ENCODE measurements at regions not wholly inside any gene's neighbourhood (a gene's known extent, or its start where the extent isn't known, plus 50 kb on each side); places are given as distances from the start of the nearest gene placed in this dataset.

GRCh38 chr3:178455226-178455625, 81.0 kb upstream of the KCNMB2 start:
- H3K4me3 ChIP-seq (ENCODE audit: low read depth, low read length), result no peak overlapping the region
- no peaks in the 10 kb centered on the region for H3K27me3 Mint-ChIP-seq (ENCODE audit: insufficient read depth, unreplicated experiment)
- H3K4me1 ChIP-seq, result no peaks in the 10 kb centered on the region
- H3K36me3 Mint-ChIP-seq (ENCODE audit: insufficient read depth, unreplicated experiment), result no peaks in the 10 kb centered on the region
- POLR2A ChIA-PET, result no interaction called here
- no peaks in the 10 kb centered on the region for H3K9me3 Mint-ChIP-seq (ENCODE audit: unreplicated experiment)
- DNase-seq, result no peak
- H3K4me1 Mint-ChIP-seq (ENCODE audit: low read depth, unreplicated experiment), result peaks cover 9% of the 10 kb centered on the region
- no peaks in the 10 kb centered on the region for H3K27me3 ChIP-seq (replicated peaks; ENCODE audit: control insufficient read depth, insufficient read depth, low read length)
- no peak overlapping the region for H3K27ac Mint-ChIP-seq (ENCODE audit: unreplicated experiment)
- BruUV-seq (replicated peaks), result no TSS peak
- H3K4me3 Mint-ChIP-seq (ENCODE audit: unreplicated experiment), result no peak overlapping the region
- no peaks in the 10 kb centered on the region for H3K36me3 ChIP-seq (ENCODE audit: control insufficient read depth, insufficient read depth, low read length)
- CTCF ChIA-PET, result no interaction called here
- TF ChIP-seq CTCF (IDR thresholded peaks at IDR 0.05; ENCODE audit: insufficient read depth in 1 of 2, low read depth in 1 of 2, low read length in 1 of 2, severe bottlenecking in 1 of 2, unreplicated experiment in 1 of 2), result no peak
- H3K9me3 ChIP-seq, result no peaks in the 10 kb centered on the region
- intact Hi-C loops (cut with micrococcal nuclease; ENCODE audit: unreplicated experiment), result no loop called here

DNA sequence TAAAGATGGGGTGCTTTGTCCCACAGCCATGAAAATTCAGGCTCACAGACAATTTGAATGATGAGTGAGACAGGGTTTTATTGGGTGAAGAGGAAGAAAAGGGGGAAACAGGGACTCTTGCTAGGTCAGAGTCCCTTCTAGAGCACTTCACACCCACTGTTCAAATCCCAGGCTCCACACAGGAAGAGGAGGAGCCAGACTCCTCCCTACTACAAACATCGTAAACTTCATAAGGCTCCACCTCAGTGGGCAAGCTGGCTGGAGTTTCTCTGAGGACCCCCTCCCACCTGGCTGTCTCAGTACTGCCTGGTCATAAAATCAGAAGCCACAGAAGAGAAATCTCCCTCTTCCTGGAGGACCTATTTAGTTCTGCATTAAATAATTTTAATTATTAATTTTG, 80.3 kb upstream of the KCNMB2 start:
- POLR2A ChIA-PET, result no interaction called here
- intact Hi-C loops (cut with micrococcal nuclease; ENCODE audit: unreplicated experiment), result no loop called here
- H3K4me1 ChIP-seq, result no peaks in the 10 kb centered on the region
- no peaks in the 10 kb centered on the region for H3K9me3 Mint-ChIP-seq (ENCODE audit: unreplicated experiment)
- CTCF ChIA-PET, result no interaction called here
- H3K36me3 ChIP-seq (ENCODE audit: control insufficient read depth, insufficient read depth, low read length), result no peaks in the 10 kb centered on the region
- H3K4me3 Mint-ChIP-seq (ENCODE audit: unreplicated experiment), result no peak overlapping the region
- no peak for TF ChIP-seq CTCF (IDR thresholded peaks at IDR 0.05; ENCODE audit: insufficient read depth in 1 of 2, low read depth in 1 of 2, low read length in 1 of 2, severe bottlenecking in 1 of 2, unreplicated experiment in 1 of 2)
- BruUV-seq (replicated peaks), result no TSS peak
- no peaks in the 10 kb centered on the region for H3K36me3 Mint-ChIP-seq (ENCODE audit: insufficient read depth, unreplicated experiment)
- H3K27me3 ChIP-seq (replicated peaks; ENCODE audit: control insufficient read depth, insufficient read depth, low read length), result no peaks in the 10 kb centered on the region
- no peak overlapping the region for H3K4me3 ChIP-seq (ENCODE audit: low read depth, low read length)
- H3K27me3 Mint-ChIP-seq (ENCODE audit: insufficient read depth, unreplicated experiment), result no peaks in the 10 kb centered on the region
- DNase-seq, result no peak
- H3K9me3 ChIP-seq, result no peaks in the 10 kb centered on the region
- peaks cover 9% of the 10 kb centered on the region for H3K4me1 Mint-ChIP-seq (ENCODE audit: low read depth, unreplicated experiment)
- no peak overlapping the region for H3K27ac Mint-ChIP-seq (ENCODE audit: unreplicated experiment)

DNA sequence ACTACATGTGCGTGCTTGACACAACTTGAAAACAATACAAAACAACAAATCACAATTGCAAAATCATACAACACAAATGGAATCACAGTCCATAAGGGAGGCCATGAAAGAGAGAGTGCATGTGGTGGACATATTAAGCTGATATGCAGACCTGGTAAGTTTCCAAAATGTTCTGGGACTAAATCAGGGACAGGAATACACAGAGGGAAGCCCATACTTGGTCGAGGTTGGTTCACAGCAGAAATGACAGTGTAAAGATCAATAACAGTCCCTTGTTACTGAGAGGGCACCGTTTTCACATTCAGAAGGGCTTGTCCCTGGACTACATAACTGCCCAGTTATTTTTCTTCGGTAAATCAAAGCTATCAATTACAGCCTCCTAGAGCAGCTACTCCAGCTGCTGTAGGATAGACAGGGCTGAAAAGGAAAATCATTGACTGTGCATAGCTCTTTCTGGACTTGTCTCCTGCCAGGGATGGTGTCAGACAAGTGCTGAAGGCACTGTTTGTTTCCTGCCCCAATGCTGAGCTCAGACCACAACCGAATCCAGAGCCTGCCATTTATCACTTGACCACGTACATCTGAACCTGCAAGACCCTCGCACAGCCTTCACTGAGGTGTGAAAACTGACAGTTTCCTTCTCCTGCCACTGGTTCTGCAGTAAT, 79.5 kb upstream of the KCNMB2 start:
- ChIA-PET CTCF (no interaction called here), POLR2A (no interaction called here)
- H3K4me1 ChIP-seq, result no peaks in the 10 kb centered on the region
- intact Hi-C loops (cut with micrococcal nuclease; ENCODE audit: unreplicated experiment), result no loop called here
- H3K36me3 Mint-ChIP-seq (ENCODE audit: insufficient read depth, unreplicated experiment), result no peaks in the 10 kb centered on the region
- H3K9me3 Mint-ChIP-seq (ENCODE audit: unreplicated experiment), result no peaks in the 10 kb centered on the region
- H3K4me3 ChIP-seq (ENCODE audit: low read depth, low read length), result no peak overlapping the region
- no peak overlapping the region for H3K27ac Mint-ChIP-seq (ENCODE audit: unreplicated experiment)
- no peaks in the 10 kb centered on the region for H3K27me3 Mint-ChIP-seq (ENCODE audit: insufficient read depth, unreplicated experiment)
- no peaks in the 10 kb centered on the region for H3K27me3 ChIP-seq (replicated peaks; ENCODE audit: control insufficient read depth, insufficient read depth, low read length)
- DNase-seq, result no peak
- no peaks in the 10 kb centered on the region for H3K36me3 ChIP-seq (ENCODE audit: control insufficient read depth, insufficient read depth, low read length)
- H3K4me1 Mint-ChIP-seq (ENCODE audit: low read depth, unreplicated experiment), result peaks cover 9% of the 10 kb centered on the region
- H3K9me3 ChIP-seq, result no peaks in the 10 kb centered on the region
- no TSS peak for BruUV-seq (replicated peaks)
- TF ChIP-seq CTCF (IDR thresholded peaks at IDR 0.05; ENCODE audit: insufficient read depth in 1 of 2, low read depth in 1 of 2, low read length in 1 of 2, severe bottlenecking in 1 of 2, unreplicated experiment in 1 of 2), result no peak
- no peak overlapping the region for H3K4me3 Mint-ChIP-seq (ENCODE audit: unreplicated experiment)

All from Caco-2 (cell line).